ENCODE measurements at regions not wholly inside any gene's neighbourhood (a gene's known extent, or its start where the extent isn't known, plus 50 kb on each side); places are given as distances from the start of the nearest gene placed in this dataset.

GRCh38 chr2:167509586-167509985 is 621.3 kb downstream of the XIRP2 start:
- no peaks in the 10 kb centered on the region for H3K9me3 ChIP-seq (ENCODE audit: severe bottlenecking)
- DNase-seq = no peak
- TF ChIP-seq, protein P1, sequence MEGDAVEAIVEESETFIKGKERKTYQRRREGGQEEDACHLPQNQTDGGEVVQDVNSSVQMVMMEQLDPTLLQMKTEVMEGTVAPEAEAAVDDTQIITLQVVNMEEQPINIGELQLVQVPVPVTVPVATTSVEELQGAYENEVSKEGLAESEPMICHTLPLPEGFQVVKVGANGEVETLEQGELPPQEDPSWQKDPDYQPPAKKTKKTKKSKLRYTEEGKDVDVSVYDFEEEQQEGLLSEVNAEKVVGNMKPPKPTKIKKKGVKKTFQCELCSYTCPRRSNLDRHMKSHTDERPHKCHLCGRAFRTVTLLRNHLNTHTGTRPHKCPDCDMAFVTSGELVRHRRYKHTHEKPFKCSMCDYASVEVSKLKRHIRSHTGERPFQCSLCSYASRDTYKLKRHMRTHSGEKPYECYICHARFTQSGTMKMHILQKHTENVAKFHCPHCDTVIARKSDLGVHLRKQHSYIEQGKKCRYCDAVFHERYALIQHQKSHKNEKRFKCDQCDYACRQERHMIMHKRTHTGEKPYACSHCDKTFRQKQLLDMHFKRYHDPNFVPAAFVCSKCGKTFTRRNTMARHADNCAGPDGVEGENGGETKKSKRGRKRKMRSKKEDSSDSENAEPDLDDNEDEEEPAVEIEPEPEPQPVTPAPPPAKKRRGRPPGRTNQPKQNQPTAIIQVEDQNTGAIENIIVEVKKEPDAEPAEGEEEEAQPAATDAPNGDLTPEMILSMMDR (IDR thresholded peaks at IDR 0.05; ENCODE audit: low read depth, low read length) = no peak
- no peak overlapping the region for H3K4me3 ChIP-seq (ENCODE audit: low read depth, low read length)
- no peaks in the 10 kb centered on the region for H3K27me3 ChIP-seq (ENCODE audit: insufficient read depth, low read depth, severe bottlenecking)
- no peak overlapping the region for H3K27ac ChIP-seq
- H3K36me3 ChIP-seq = no peaks in the 10 kb centered on the region

DNA sequence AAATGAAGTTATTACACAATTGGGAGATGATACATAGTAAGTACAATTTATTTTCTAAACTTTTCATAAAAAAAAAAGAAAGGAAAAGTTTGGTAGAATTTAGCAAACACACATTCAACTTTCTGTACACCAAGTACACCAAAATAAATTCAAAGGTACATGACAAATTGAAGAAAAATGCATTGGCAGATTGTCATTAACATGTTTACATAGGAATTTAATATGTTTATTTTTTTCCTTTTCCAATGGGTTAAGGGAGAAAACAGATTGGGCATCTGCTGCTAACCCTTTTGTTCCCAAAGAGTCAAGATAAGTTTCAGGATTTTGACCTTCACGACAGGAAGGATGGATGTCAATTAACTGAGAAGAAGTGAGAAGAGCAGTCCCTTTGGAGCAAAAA is 620.4 kb downstream of the XIRP2 start:
- no peaks in the 10 kb centered on the region for H3K9me3 ChIP-seq (ENCODE audit: severe bottlenecking)
- H3K4me3 ChIP-seq (ENCODE audit: low read depth, low read length) = no peak overlapping the region
- H3K27me3 ChIP-seq (ENCODE audit: insufficient read depth, low read depth, severe bottlenecking) = no peaks in the 10 kb centered on the region
- TF ChIP-seq, protein P1 (IDR thresholded peaks at IDR 0.05; ENCODE audit: low read depth, low read length) = no peak
- H3K27ac ChIP-seq = no peak overlapping the region
- H3K36me3 ChIP-seq = no peaks in the 10 kb centered on the region
- DNase-seq = no peak

DNA sequence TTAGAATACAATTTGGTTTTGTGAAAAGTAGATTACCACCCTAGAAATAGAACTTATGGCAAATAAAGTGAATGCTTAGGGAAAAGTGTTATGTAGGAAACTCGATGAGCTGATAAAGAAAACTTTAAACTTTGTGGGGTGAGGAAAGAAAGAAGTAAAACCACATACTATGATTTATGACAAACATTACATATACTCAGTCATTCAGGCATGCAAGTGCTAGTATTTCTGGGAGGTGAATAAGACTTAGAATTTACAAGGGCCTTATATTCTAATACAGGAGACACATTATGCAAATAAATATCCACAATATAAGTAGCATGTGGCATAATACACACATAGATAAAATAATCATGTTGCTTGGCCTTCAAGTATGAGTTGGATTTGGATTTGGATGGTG is 618.1 kb downstream of the XIRP2 start:
- DNase-seq = no peak
- H3K4me3 ChIP-seq (ENCODE audit: low read depth, low read length) = no peak overlapping the region
- no peaks in the 10 kb centered on the region for H3K9me3 ChIP-seq (ENCODE audit: severe bottlenecking)
- TF ChIP-seq, protein P1 (IDR thresholded peaks at IDR 0.05; ENCODE audit: low read depth, low read length) = no peak
- no peaks in the 10 kb centered on the region for H3K27me3 ChIP-seq (ENCODE audit: insufficient read depth, low read depth, severe bottlenecking)
- no peaks in the 10 kb centered on the region for H3K36me3 ChIP-seq
- no peak overlapping the region for H3K27ac ChIP-seq

GRCh38 chr2:167504695-167505094 is 616.4 kb downstream of the XIRP2 start:
- H3K27me3 ChIP-seq (ENCODE audit: insufficient read depth, low read depth, severe bottlenecking) = no peaks in the 10 kb centered on the region
- TF ChIP-seq, protein P1 (IDR thresholded peaks at IDR 0.05; ENCODE audit: low read depth, low read length) = no peak
- no peaks in the 10 kb centered on the region for H3K36me3 ChIP-seq
- H3K9me3 ChIP-seq (ENCODE audit: severe bottlenecking) = no peaks in the 10 kb centered on the region
- H3K27ac ChIP-seq = no peak overlapping the region
- H3K4me3 ChIP-seq (ENCODE audit: low read depth, low read length) = no peak overlapping the region
- no peak for DNase-seq

DNA sequence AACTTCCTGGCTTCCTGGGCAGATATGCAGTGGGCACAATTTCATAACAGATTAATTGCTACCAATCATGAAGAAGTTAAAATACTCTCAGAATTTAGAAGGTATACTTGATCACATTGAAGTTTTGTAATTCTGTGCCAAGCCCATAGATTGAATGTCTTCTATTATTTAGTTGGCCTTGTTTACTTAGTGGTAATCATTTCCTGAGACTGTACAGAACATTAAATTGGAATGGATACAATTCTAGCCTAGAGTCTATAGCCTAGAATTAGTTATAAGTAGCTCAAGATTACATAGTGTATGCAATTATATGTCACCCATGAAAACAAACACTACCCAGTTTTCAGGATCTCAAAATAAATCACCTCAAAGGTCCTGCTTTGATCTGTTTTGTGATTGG is 615.8 kb downstream of the XIRP2 start:
- Histone ChIP-seq H3K27me3 (ENCODE audit: insufficient read depth, low read depth, severe bottlenecking) (no peaks in the 10 kb centered on the region), H3K27ac (no peak overlapping the region), H3K4me3 (ENCODE audit: low read depth, low read length) (no peak overlapping the region), H3K9me3 (ENCODE audit: severe bottlenecking) (no peaks in the 10 kb centered on the region), H3K36me3 (no peaks in the 10 kb centered on the region)
- DNase-seq = no peak
- TF ChIP-seq, protein P1 (IDR thresholded peaks at IDR 0.05; ENCODE audit: low read depth, low read length) = no peak

- Histone ChIP-seq H3K36me3 (no peaks in the 10 kb centered on the region), H3K4me3 (ENCODE audit: low read depth, low read length) (no peak overlapping the region), H3K27me3 (ENCODE audit: insufficient read depth, low read depth, severe bottlenecking) (no peaks in the 10 kb centered on the region), H3K9me3 (ENCODE audit: severe bottlenecking) (no peaks in the 10 kb centered on the region), H3K27ac (no peak overlapping the region)
- TF ChIP-seq, protein P1 (IDR thresholded peaks at IDR 0.05; ENCODE audit: low read depth, low read length) = no peak
- DNase-seq = no peak
Observed at GRCh38 chr2:167501618-167502017, 613.3 kb downstream of the XIRP2 start.

Data from WERI-Rb-1 (cell line).